ENCODE measurements at regions not wholly inside any gene's neighbourhood (a gene's known extent, or its start where the extent isn't known, plus 50 kb on each side); places are given as distances from the start of the nearest gene placed in this dataset.

GRCh38 chr9:95678759-95679158 lies 162.0 kb upstream of the PTCH1 start:
- Histone ChIP-seq H3K9me3 (ENCODE audit: control insufficient read depth, low read length) (peaks cover 18% of the 10 kb centered on the region), H3K4me3 (ENCODE audit: extremely low read depth, insufficient read depth, low read length, poor library complexity, severe bottlenecking) (no peak overlapping the region), H3K27ac (ENCODE audit: low read depth, low read length, severe bottlenecking) (no peak overlapping the region), H3K36me3 (ENCODE audit: control insufficient read depth, insufficient read depth, low read length) (no peaks in the 10 kb centered on the region), H3K4me1 (ENCODE audit: control insufficient read depth, insufficient read depth, low read length, poor library complexity, severe bottlenecking) (no peaks in the 10 kb centered on the region)
- 78 to 86% methylated on average over 1 of the region's 2 CpGs for WGBS, 2 experiments (ENCODE audit: insufficient coverage in 2 of 2)

- Histone ChIP-seq H3K9me3 (ENCODE audit: control insufficient read depth, low read length) (no peaks in the 10 kb centered on the region), H3K4me3 (ENCODE audit: extremely low read depth, insufficient read depth, low read length, poor library complexity, severe bottlenecking) (no peak overlapping the region), H3K4me1 (ENCODE audit: control insufficient read depth, insufficient read depth, low read length, poor library complexity, severe bottlenecking) (peaks cover 4% of the 10 kb centered on the region), H3K27ac (ENCODE audit: low read depth, low read length, severe bottlenecking) (no peak overlapping the region), H3K36me3 (ENCODE audit: control insufficient read depth, insufficient read depth, low read length) (no peaks in the 10 kb centered on the region)
- WGBS, 2 experiments (ENCODE audit: insufficient coverage in 2 of 2) = 96% methylated on average over 10 to 12 of the region's 15 CpGs
Measured at GRCh38 chr9:95670122-95670521, 153.4 kb upstream of the PTCH1 start.

- 80 to 88% methylated on average over 5 of the region's 7 CpGs for WGBS, 2 experiments (ENCODE audit: insufficient coverage in 2 of 2)
- Histone ChIP-seq H3K4me3 (ENCODE audit: extremely low read depth, insufficient read depth, low read length, poor library complexity, severe bottlenecking) (no peak overlapping the region), H3K36me3 (ENCODE audit: control insufficient read depth, insufficient read depth, low read length) (no peaks in the 10 kb centered on the region), H3K27ac (ENCODE audit: low read depth, low read length, severe bottlenecking) (no peak overlapping the region), H3K9me3 (ENCODE audit: control insufficient read depth, low read length) (no peaks in the 10 kb centered on the region), H3K4me1 (ENCODE audit: control insufficient read depth, insufficient read depth, low read length, poor library complexity, severe bottlenecking) (peaks cover 4% of the 10 kb centered on the region)
Measured at GRCh38 chr9:95669253-95669652, 152.5 kb upstream of the PTCH1 start.

DNA sequence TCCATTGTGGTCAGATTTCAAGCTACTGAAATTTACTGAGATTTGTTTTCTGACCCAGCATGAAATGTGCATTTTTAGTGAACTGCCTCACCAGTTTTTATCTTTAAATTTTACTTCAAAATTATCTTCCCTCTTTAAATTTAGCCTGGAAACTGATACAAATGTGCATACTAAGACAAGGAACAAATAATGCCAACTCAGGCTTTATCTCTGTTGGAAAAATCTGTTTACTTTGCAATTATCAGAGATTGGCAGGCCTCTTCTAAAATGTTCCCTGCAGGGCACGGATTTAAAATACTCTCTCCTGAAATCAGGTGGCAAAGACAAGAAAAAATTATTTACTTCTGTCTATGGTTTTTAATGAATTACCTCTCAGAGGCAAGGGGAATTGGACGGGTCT lies 151.0 kb upstream of the PTCH1 start:
- Histone ChIP-seq H3K9me3 (ENCODE audit: control insufficient read depth, low read length) (no peaks in the 10 kb centered on the region), H3K4me1 (ENCODE audit: control insufficient read depth, insufficient read depth, low read length, poor library complexity, severe bottlenecking) (peaks cover 4% of the 10 kb centered on the region), H3K4me3 (ENCODE audit: extremely low read depth, insufficient read depth, low read length, poor library complexity, severe bottlenecking) (no peak overlapping the region), H3K27ac (ENCODE audit: low read depth, low read length, severe bottlenecking) (no peak overlapping the region), H3K36me3 (ENCODE audit: control insufficient read depth, insufficient read depth, low read length) (no peaks in the 10 kb centered on the region)
- whole genome bisulfite sequencing, 2 experiments (ENCODE audit: insufficient coverage in 2 of 2) = no CpG with 5 or more reads among the region's 2 CpGs

- H3K9me3 ChIP-seq (ENCODE audit: control insufficient read depth, low read length) = no peaks in the 10 kb centered on the region
- no peaks in the 10 kb centered on the region for H3K36me3 ChIP-seq (ENCODE audit: control insufficient read depth, insufficient read depth, low read length)
- no peak overlapping the region for H3K27ac ChIP-seq (ENCODE audit: low read depth, low read length, severe bottlenecking)
- WGBS, 2 experiments (ENCODE audit: insufficient coverage in 2 of 2) = 38% methylated on average over 1 of the region's 4 CpGs; no CpG with 5 or more reads in 1 of the 2 experiments
- H3K4me3 ChIP-seq (ENCODE audit: extremely low read depth, insufficient read depth, low read length, poor library complexity, severe bottlenecking) = no peak overlapping the region
- peaks cover 4% of the 10 kb centered on the region for H3K4me1 ChIP-seq (ENCODE audit: control insufficient read depth, insufficient read depth, low read length, poor library complexity, severe bottlenecking)
Measured at GRCh38 chr9:95666785-95667155, 150.0 kb upstream of the PTCH1 start.

- H3K27ac ChIP-seq (ENCODE audit: low read depth, low read length, severe bottlenecking) = no peak overlapping the region
- H3K9me3 ChIP-seq (ENCODE audit: control insufficient read depth, low read length) = no peaks in the 10 kb centered on the region
- H3K4me3 ChIP-seq (ENCODE audit: extremely low read depth, insufficient read depth, low read length, poor library complexity, severe bottlenecking) = no peak overlapping the region
- no peaks in the 10 kb centered on the region for H3K36me3 ChIP-seq (ENCODE audit: control insufficient read depth, insufficient read depth, low read length)
- peaks cover 4% of the 10 kb centered on the region for H3K4me1 ChIP-seq (ENCODE audit: control insufficient read depth, insufficient read depth, low read length, poor library complexity, severe bottlenecking)
- 79 to 90% methylated on average over 10 to 12 of the region's 13 CpGs for WGBS, 2 experiments (ENCODE audit: insufficient coverage in 2 of 2)
Measured at GRCh38 chr9:95666096-95666784, 149.5 kb upstream of the PTCH1 start.

GRCh38 chr9:95653246-95653645 lies 136.5 kb upstream of the PTCH1 start:
- Histone ChIP-seq H3K4me1 (ENCODE audit: control insufficient read depth, insufficient read depth, low read length, poor library complexity, severe bottlenecking) (no peaks in the 10 kb centered on the region), H3K4me3 (ENCODE audit: extremely low read depth, insufficient read depth, low read length, poor library complexity, severe bottlenecking) (no peak overlapping the region), H3K27ac (ENCODE audit: low read depth, low read length, severe bottlenecking) (no peak overlapping the region), H3K9me3 (ENCODE audit: control insufficient read depth, low read length) (no peaks in the 10 kb centered on the region), H3K36me3 (ENCODE audit: control insufficient read depth, insufficient read depth, low read length) (no peaks in the 10 kb centered on the region)
- 100% methylated on average over 1 of the region's 2 CpGs for WGBS, 2 experiments (ENCODE audit: insufficient coverage in 2 of 2)

DNA sequence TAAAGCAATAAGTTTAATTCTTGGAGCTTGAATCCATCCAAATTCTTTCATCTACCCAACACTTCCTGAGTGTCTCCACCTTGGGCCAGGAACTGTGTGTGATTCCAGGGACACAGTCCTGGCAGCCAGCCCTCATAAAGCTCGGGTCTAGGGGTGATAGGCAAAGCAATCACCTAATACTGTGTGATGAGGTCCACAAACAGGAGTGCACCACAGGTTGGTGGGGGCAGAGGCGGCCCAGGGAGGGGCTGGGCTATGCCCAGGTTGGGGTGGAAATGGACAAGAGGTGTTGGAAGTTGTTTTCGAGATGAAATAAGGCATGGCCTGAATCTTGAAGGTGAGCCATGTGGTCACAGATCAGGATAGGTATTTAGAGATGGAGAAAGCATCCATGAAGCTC lies 133.9 kb upstream of the PTCH1 start:
- Histone ChIP-seq H3K27ac (ENCODE audit: low read depth, low read length, severe bottlenecking) (no peak overlapping the region), H3K4me3 (ENCODE audit: extremely low read depth, insufficient read depth, low read length, poor library complexity, severe bottlenecking) (no peak overlapping the region), H3K9me3 (ENCODE audit: control insufficient read depth, low read length) (no peaks in the 10 kb centered on the region), H3K4me1 (ENCODE audit: control insufficient read depth, insufficient read depth, low read length, poor library complexity, severe bottlenecking) (no peaks in the 10 kb centered on the region), H3K36me3 (ENCODE audit: control insufficient read depth, insufficient read depth, low read length) (no peaks in the 10 kb centered on the region)
- 85 to 88% methylated on average over 2 to 3 of the region's 3 CpGs for WGBS, 2 experiments (ENCODE audit: insufficient coverage in 2 of 2)

DNA sequence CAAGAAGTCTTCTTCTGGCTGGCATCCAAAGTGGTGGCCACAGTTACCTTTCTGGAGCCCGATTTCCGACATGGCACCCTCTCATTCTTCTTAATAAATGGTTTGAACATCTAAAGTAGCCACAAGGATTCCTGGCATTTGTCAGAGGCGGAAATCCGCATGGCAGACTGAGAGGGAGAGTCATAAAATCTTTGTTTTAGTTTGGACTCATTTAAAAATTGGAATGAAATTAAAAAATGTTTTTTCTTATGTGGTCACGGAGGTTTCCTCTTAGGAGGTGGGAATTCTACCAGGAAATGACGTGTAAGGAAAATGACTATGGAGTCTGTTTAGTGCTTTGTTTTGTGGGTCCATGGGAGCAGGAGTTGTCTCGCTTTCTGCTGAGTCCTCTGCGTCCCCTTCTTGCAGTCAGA lies 133.0 kb upstream of the PTCH1 start:
- 94% methylated on average over 5 to 7 of the region's 8 CpGs for whole genome bisulfite sequencing, 2 experiments (ENCODE audit: insufficient coverage in 2 of 2)
- H3K27ac ChIP-seq (ENCODE audit: low read depth, low read length, severe bottlenecking) = no peak overlapping the region
- no peaks in the 10 kb centered on the region for H3K4me1 ChIP-seq (ENCODE audit: control insufficient read depth, insufficient read depth, low read length, poor library complexity, severe bottlenecking)
- no peaks in the 10 kb centered on the region for H3K36me3 ChIP-seq (ENCODE audit: control insufficient read depth, insufficient read depth, low read length)
- no peaks in the 10 kb centered on the region for H3K9me3 ChIP-seq (ENCODE audit: control insufficient read depth, low read length)
- no peak overlapping the region for H3K4me3 ChIP-seq (ENCODE audit: extremely low read depth, insufficient read depth, low read length, poor library complexity, severe bottlenecking)

GRCh38 chr9:95648225-95648624 lies 131.5 kb upstream of the PTCH1 start:
- Histone ChIP-seq H3K4me1 (ENCODE audit: control insufficient read depth, insufficient read depth, low read length, poor library complexity, severe bottlenecking) (no peaks in the 10 kb centered on the region), H3K4me3 (ENCODE audit: extremely low read depth, insufficient read depth, low read length, poor library complexity, severe bottlenecking) (no peak overlapping the region), H3K9me3 (ENCODE audit: control insufficient read depth, low read length) (no peaks in the 10 kb centered on the region), H3K27ac (ENCODE audit: low read depth, low read length, severe bottlenecking) (no peak overlapping the region), H3K36me3 (ENCODE audit: control insufficient read depth, insufficient read depth, low read length) (no peaks in the 10 kb centered on the region)
- 76 to 93% methylated on average over 5 of the region's 5 CpGs for WGBS, 2 experiments (ENCODE audit: insufficient coverage in 2 of 2)

GRCh38 chr9:95645992-95646391 lies 129.2 kb upstream of the PTCH1 start:
- Histone ChIP-seq H3K9me3 (ENCODE audit: control insufficient read depth, low read length) (no peaks in the 10 kb centered on the region), H3K27ac (ENCODE audit: low read depth, low read length, severe bottlenecking) (no peak overlapping the region), H3K36me3 (ENCODE audit: control insufficient read depth, insufficient read depth, low read length) (no peaks in the 10 kb centered on the region), H3K4me1 (ENCODE audit: control insufficient read depth, insufficient read depth, low read length, poor library complexity, severe bottlenecking) (no peaks in the 10 kb centered on the region), H3K4me3 (ENCODE audit: extremely low read depth, insufficient read depth, low read length, poor library complexity, severe bottlenecking) (no peak overlapping the region)
